ENCODE measurements at regions not wholly inside any gene's neighbourhood (a gene's known extent, or its start where the extent isn't known, plus 50 kb on each side); places are given as distances from the start of the nearest gene placed in this dataset.
"Not testable (repeated sequence)": the region's sequence is repeated elsewhere in the genome, so short reads cannot be mapped to it uniquely, and the experiment has no call there.

DNA sequence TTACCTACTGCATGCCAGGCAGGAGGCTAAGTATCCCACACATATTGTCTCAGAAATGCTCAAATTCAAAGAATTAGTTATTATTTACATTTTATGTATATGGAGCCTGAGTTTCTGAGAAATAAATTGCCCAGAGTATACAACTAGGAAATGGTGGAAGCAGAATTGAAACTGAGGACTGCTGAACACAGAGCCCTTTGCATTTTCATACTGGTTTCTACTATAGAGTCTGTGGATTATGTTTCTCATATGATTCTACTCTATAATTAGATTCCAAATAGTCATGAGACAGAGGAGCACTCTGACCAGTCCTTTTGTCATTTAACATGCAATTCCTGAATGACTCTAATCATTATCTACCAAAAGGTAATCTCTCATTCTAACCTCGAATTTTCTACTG, 254.3 kb downstream of the LMBRD1 start:
- H3K4me3 ChIP-seq = no peak overlapping the region
- no peak for TF ChIP-seq POLR2A (IDR thresholded peaks at IDR 0.05)
- TF ChIP-seq, protein P1, sequence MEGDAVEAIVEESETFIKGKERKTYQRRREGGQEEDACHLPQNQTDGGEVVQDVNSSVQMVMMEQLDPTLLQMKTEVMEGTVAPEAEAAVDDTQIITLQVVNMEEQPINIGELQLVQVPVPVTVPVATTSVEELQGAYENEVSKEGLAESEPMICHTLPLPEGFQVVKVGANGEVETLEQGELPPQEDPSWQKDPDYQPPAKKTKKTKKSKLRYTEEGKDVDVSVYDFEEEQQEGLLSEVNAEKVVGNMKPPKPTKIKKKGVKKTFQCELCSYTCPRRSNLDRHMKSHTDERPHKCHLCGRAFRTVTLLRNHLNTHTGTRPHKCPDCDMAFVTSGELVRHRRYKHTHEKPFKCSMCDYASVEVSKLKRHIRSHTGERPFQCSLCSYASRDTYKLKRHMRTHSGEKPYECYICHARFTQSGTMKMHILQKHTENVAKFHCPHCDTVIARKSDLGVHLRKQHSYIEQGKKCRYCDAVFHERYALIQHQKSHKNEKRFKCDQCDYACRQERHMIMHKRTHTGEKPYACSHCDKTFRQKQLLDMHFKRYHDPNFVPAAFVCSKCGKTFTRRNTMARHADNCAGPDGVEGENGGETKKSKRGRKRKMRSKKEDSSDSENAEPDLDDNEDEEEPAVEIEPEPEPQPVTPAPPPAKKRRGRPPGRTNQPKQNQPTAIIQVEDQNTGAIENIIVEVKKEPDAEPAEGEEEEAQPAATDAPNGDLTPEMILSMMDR (IDR thresholded peaks at IDR 0.05) = no peak
- WGBS, 2 donors = 31 to 40% methylated on average over 1 of the region's 1 CpG
- H3K27me3 ChIP-seq = no peaks in the 10 kb centered on the region
- no peaks in the 10 kb centered on the region for H3K9me3 ChIP-seq
- intact Hi-C loops (cut with DNase I) = no loop called here
- no peak overlapping the region for H3K27ac ChIP-seq
- H3K36me3 ChIP-seq = no peaks in the 10 kb centered on the region
- no peak for DNase-seq
- no peaks in the 10 kb centered on the region for H3K4me1 ChIP-seq

- intact Hi-C loops (cut with DNase I) = no loop called here
- no peak for TF ChIP-seq POLR2A (IDR thresholded peaks at IDR 0.05)
- TF ChIP-seq, protein P1 (IDR thresholded peaks at IDR 0.05) = no peak
- Histone ChIP-seq H3K4me3 (no peak overlapping the region), H3K4me1 (no peaks in the 10 kb centered on the region), H3K27me3 (no peaks in the 10 kb centered on the region), H3K36me3 (no peaks in the 10 kb centered on the region), H3K9me3 (no peaks in the 10 kb centered on the region), H3K27ac (no peak overlapping the region)
- DNase-seq = no peak
- 28 to 53% methylated on average over 2 of the region's 2 CpGs for WGBS, 2 donors
Observed at GRCh38 chr6:69527921-69528476, 268.8 kb downstream of the LMBRD1 start.

- H3K4me3 ChIP-seq; H3K36me3 ChIP-seq; H3K4me1 ChIP-seq; intact Hi-C loops (cut with DNase I); H3K9me3 ChIP-seq; H3K27ac ChIP-seq; H3K27me3 ChIP-seq; DNase-seq: not testable (repeated sequence)
- WGBS, 2 donors = no CpG with 5 or more reads among the region's 9 CpGs
Observed at GRCh38 chr6:69515480-69515879, 281.3 kb downstream of the LMBRD1 start.

DNA sequence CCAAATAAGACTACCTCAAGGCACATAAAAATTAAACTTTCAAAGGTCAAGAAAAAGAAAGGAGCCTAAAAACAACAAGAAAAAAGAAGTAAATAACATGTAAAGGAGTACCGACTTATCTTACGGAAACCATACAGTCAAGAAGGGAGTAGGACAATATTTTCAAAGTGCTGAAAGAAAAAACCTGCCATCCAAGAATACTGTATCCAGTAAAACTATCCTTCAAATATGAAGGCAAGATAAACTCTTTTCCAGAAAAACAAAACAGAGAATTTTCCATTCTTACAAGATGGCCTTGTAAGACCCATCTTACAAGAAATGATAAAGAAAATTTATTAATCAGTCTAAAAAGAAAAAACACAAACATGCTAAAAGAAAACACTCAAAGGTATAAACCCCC, 302.2 kb downstream of the LMBRD1 start:
- 96 to 98% methylated on average over 2 of the region's 2 CpGs for WGBS, 2 donors
- intact Hi-C loops (cut with DNase I) = no loop called here
- no peaks in the 10 kb centered on the region for H3K4me1 ChIP-seq
- H3K9me3 ChIP-seq = peaks cover 0 to 6% (median 0%) of the 10 kb centered on the region in 3 donors
- no peaks in the 10 kb centered on the region for H3K36me3 ChIP-seq
- H3K27ac ChIP-seq = no peak overlapping the region
- no peaks in the 10 kb centered on the region for H3K27me3 ChIP-seq
- no peak for DNase-seq
- TF ChIP-seq, protein P1 (IDR thresholded peaks at IDR 0.05) = no peak
- no peak for TF ChIP-seq POLR2A (IDR thresholded peaks at IDR 0.05)
- no peak overlapping the region for H3K4me3 ChIP-seq

DNA sequence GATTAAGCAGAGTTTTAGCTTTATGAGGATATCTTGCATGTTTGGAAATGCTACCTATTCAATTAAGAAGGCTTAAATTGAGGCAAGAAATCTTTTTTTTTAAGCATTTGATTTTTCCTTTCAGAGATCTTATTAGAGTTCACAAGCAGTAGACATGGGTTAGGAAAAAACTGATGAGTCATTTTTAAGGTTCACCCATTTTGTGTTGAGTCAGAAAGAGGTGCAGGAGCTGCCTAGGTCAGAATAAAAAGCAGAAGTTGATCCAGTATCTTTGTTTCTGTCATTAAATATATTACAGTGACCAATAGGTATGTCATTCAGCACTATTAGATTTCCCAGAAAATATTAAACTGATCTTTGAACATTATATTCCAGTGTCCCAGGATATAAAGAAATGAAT, 306.8 kb downstream of the LMBRD1 start:
- TF ChIP-seq POLR2A (IDR thresholded peaks at IDR 0.05) = no peak
- TF ChIP-seq, protein P1 (IDR thresholded peaks at IDR 0.05) = no peak
- intact Hi-C loops (cut with DNase I) = no loop called here
- DNase-seq = no peak
- Histone ChIP-seq H3K27me3 (no peaks in the 10 kb centered on the region), H3K27ac (no peak overlapping the region), H3K36me3 (no peaks in the 10 kb centered on the region), H3K9me3 (peaks cover 0 to 6% (median 0%) of the 10 kb centered on the region in 3 donors), H3K4me1 (no peaks in the 10 kb centered on the region), H3K4me3 (no peak overlapping the region)

DNA sequence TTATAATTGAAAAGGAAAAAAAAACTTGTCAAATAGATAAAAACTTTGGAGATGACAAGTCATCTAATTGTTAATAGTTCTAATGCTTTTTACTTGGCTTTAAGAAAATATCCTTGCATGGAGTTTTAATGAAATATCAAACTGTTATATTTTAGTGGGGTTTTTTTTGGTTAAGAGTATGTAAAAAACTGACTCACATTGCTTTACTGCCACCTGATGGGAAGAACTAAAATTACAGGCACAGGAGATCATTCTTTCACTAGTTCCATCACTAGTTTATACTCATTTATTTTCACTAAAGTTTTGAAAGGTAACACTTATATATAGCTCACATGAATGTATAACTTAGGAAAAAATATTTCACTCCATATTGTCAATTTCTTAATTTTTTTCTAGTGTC, 309.1 kb downstream of the LMBRD1 start:
- H3K9me3 ChIP-seq = no peaks in the 10 kb centered on the region
- no peaks in the 10 kb centered on the region for H3K36me3 ChIP-seq
- no peak for DNase-seq
- H3K27me3 ChIP-seq = no peaks in the 10 kb centered on the region
- H3K27ac ChIP-seq = no peak overlapping the region
- TF ChIP-seq, protein P1 (IDR thresholded peaks at IDR 0.05) = no peak
- TF ChIP-seq POLR2A (IDR thresholded peaks at IDR 0.05) = no peak
- H3K4me1 ChIP-seq = no peaks in the 10 kb centered on the region
- intact Hi-C loops (cut with DNase I) = no loop called here
- H3K4me3 ChIP-seq = no peak overlapping the region
